ENCODE measurements at regions not wholly inside any gene's neighbourhood (a gene's known extent, or its start where the extent isn't known, plus 50 kb on each side); places are given as distances from the start of the nearest gene placed in this dataset.

DNA sequence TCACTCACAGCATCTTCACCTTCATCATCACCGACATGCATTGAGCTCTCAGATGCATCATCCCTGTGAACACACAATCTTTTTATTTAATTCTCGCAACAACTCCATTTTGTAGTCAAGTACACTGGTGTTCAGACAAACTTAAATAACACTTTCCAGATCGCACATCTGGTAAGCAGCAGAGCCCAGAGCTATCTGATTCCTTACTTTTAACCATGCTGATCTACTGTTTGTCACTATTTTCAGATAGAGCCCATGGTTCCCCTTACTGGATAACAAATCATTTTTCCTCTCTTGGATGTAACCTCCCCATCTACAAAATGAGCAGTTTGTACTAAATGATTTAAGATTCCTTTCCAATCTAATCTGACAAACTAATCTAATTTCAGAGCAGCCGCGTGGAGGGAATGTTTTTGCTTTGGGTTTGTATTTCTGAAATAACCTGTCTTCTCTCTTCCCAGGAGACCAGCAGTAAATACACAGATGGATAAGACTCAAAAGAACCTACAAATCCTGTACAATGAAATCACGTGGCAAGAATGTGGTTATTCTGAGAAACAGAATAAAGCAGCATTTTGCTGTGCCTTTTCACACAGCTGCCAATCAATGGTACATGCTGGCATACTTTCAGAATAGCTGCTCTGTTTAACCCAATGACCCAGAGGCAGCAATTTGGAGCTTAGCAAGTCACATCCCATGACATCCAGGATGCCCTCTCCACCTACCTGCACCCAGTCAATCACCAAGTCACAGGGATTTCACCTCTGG, 72.9 kb upstream of the CCL2 start:
- no peaks in the 10 kb centered on the region for H3K9me3 ChIP-seq
- H3K4me1 ChIP-seq (ENCODE audit: low read depth) = no peaks in the 10 kb centered on the region
- TF ChIP-seq, protein P1, sequence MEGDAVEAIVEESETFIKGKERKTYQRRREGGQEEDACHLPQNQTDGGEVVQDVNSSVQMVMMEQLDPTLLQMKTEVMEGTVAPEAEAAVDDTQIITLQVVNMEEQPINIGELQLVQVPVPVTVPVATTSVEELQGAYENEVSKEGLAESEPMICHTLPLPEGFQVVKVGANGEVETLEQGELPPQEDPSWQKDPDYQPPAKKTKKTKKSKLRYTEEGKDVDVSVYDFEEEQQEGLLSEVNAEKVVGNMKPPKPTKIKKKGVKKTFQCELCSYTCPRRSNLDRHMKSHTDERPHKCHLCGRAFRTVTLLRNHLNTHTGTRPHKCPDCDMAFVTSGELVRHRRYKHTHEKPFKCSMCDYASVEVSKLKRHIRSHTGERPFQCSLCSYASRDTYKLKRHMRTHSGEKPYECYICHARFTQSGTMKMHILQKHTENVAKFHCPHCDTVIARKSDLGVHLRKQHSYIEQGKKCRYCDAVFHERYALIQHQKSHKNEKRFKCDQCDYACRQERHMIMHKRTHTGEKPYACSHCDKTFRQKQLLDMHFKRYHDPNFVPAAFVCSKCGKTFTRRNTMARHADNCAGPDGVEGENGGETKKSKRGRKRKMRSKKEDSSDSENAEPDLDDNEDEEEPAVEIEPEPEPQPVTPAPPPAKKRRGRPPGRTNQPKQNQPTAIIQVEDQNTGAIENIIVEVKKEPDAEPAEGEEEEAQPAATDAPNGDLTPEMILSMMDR (IDR thresholded peaks at IDR 0.05) = no peak
- H3K4me3 ChIP-seq = no peak overlapping the region
- intact Hi-C loops (cut with DNase I, micrococcal nuclease) = no loop called here
- ATAC-seq = no peak
- no peaks in the 10 kb centered on the region for H3K36me3 ChIP-seq (ENCODE audit: low read depth)
- DNase-seq = no peak

DNA sequence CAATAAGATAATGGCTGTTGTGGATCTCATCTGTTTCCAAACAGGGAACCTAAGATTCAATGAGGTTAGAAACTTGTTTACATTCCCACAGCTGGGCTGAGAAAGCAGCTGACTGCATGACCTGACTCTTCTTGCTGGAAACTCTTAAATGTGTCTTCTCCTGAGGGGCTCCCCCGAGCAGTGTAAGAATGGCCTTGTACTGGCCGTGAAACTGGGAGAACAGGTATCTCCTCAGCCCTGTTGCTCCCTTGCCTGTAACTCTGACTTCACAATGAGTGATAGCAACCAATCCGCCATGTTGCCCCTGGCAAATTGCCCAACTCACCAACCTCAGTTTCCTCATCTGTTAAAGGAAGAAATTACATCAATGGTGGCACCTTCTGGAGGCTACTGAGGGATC, 59.1 kb upstream of the CCL2 start:
- Histone ChIP-seq H3K36me3 (ENCODE audit: low read depth) (no peaks in the 10 kb centered on the region), H3K9me3 (no peaks in the 10 kb centered on the region), H3K4me1 (ENCODE audit: low read depth) (no peaks in the 10 kb centered on the region), H3K4me3 (no peak overlapping the region)
- DNase-seq = no peak
- no peak for ATAC-seq
- intact Hi-C loops (cut with DNase I, micrococcal nuclease) = loop anchor here in 1 of 2 donors (5.0 kb wide), 1 partner anchor 166 kb away; the partner anchor contains the start of gene CCL1
- TF ChIP-seq, protein P1 (IDR thresholded peaks at IDR 0.05) = no peak

DNA sequence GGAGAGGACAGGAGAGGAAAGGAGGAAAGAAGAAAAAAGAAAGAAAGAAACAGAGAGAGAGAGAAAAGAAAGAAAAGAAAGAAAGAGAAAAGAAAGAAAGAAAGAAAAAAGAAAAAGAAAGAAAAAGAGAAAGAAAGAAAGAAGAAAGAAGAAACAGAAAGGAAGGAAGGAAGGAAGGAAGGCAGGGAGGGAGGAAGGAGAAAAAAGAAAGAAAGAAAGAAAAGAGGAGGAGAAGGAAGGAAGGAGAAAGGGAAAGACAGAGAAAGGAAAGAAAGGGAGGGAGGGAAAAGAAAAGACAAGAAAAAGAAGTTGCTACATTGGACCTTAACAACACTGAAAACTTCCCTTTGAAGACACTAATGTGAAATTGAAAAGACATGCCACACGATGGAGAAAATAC, 56.6 kb upstream of the CCL2 start:
- no peaks in the 10 kb centered on the region for H3K36me3 ChIP-seq (ENCODE audit: low read depth)
- no peaks in the 10 kb centered on the region for H3K4me1 ChIP-seq (ENCODE audit: low read depth)
- DNase-seq (no peak), ATAC-seq (no peak)
- TF ChIP-seq, protein P1 (IDR thresholded peaks at IDR 0.05) = no peak
- intact Hi-C loops (cut with DNase I, micrococcal nuclease) = loop anchor here (2.0 to 5.0 kb wide), 2 partner anchors 162 to 164 kb away; partner anchors contain the start of gene CCL1 (in 1 of the 2)
- H3K4me3 ChIP-seq = no peak overlapping the region
- H3K9me3 ChIP-seq = no peaks in the 10 kb centered on the region

DNA sequence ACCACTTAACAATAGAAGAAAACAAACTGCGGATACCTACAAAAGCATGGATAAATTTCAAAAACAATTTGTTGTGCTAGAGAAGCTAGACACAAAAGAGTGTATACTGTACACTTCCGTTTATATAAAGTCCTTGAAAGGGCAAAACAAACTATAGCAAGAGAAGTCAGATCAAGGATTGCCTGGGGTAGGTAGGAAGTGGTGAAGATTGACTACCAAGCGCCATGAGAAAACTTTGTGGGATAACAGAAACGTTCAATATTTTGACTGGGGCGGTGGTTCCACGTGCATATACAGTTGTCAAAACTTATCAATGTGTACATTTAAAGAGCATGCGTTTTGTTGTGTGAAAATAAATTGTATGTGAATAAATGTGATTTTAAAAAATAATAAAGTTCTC, 55.6 kb upstream of the CCL2 start:
- no peak overlapping the region for H3K4me3 ChIP-seq
- DNase-seq (no peak), ATAC-seq (no peak)
- H3K36me3 ChIP-seq (ENCODE audit: low read depth) = no peaks in the 10 kb centered on the region
- H3K9me3 ChIP-seq = no peaks in the 10 kb centered on the region
- intact Hi-C loops (cut with DNase I, micrococcal nuclease) = loop anchor here (2.0 to 5.0 kb wide), 2 partner anchors 161 to 163 kb away; partner anchors contain the start of gene CCL1 (in 1 of the 2)
- H3K4me1 ChIP-seq (ENCODE audit: low read depth) = no peaks in the 10 kb centered on the region
- TF ChIP-seq, protein P1 (IDR thresholded peaks at IDR 0.05) = no peak

DNA sequence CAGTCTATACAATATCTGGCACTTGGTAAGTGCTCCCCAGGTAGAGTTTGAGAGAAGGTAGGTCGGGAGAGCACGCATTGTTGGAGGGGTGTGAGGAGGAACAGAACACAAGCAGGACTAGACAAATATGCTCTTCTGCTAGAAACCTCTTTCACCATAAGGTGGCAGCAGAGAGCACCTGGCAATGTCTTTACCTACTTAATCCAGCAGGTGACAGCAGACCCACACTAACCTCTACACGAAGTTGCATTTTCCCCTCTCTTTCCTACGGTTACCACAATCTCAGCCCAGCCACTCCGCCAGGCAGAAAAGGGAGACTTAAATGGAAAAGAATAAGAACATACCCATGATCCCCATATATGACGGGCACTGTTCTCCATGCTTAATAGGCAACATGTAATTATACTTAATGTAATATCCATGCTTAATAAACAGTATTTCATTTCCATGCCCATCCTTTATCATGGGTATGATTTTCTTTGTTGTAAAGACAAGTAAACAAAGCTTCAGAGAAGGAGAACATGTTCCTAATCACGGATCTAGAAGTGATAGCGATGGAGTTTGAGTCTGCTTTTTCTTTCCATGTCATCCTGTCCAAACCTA, 55.1 kb upstream of the CCL2 start:
- Histone ChIP-seq H3K4me3 (no peak overlapping the region), H3K9me3 (no peaks in the 10 kb centered on the region), H3K36me3 (ENCODE audit: low read depth) (no peaks in the 10 kb centered on the region), H3K4me1 (ENCODE audit: low read depth) (no peaks in the 10 kb centered on the region)
- peak in 2 of 3 donors; percentile 37 to 86 for DNase-seq
- TF ChIP-seq, protein P1 (IDR thresholded peaks at IDR 0.05) = peak; percentile 96
- intact Hi-C loops (cut with DNase I, micrococcal nuclease) = loop anchor here (2.0 to 10.0 kb wide), 3 partner anchors 105 to 162 kb away; partner anchors contain the start of gene CCL1 (in 1 of the 2)
- ATAC-seq = peak; percentile 95
